SK-N-SH treated with all-trans-retinoic acid at 6 μM for 48 hours (cell line): ENCODE measurements at regions not wholly inside any gene's neighbourhood (a gene's known extent, or its start where the extent isn't known, plus 50 kb on each side); places are given as distances from the start of the nearest gene placed in this dataset.

ENCODE experiments used
- ATAC-seq: fragments of 200-7000 bp; cut with Tn5 transposase; 3 replicates; pipeline ENCODE4 v1.9.1; 2020; ENCODE audit warnings: mild to moderate bottlenecking, moderate library complexity
- ARNTL ChIP-seq: fragments of 450-650 bp; formaldehyde crosslinking; IDR thresholded peaks from 2 replicates; pipeline ENCODE4 v1.5.0; 2020; ENCODE audit warnings: low read depth, mild to moderate bottlenecking, moderate library complexity, borderline replicate concordance
- BACH2 ChIP-seq: fragments of 250-450 bp; sonication (Bioruptor Pico); IDR thresholded peaks from 2 replicates; pipeline ENCODE4 v1.9.0; 2021; ENCODE audit warnings: mild to moderate bottlenecking, borderline replicate concordance
- CREB5 ChIP-seq: fragments of 250-450 bp; sonication (Bioruptor Pico); IDR thresholded peaks from 2 replicates; pipeline ENCODE4 v1.5.1; 2020; ENCODE audit warnings: low read depth, mild to moderate bottlenecking, moderate library complexity
- CSDC2 ChIP-seq: fragments of 250-450 bp; sonication (Bioruptor Pico); IDR thresholded peaks from 2 replicates; pipeline ENCODE4 v1.5.0; 2020; ENCODE audit warnings: mild to moderate bottlenecking, moderate library complexity
- CSRNP3 ChIP-seq: fragments of 250-450 bp; sonication (Bioruptor Pico); IDR thresholded peaks from 2 replicates; pipeline ENCODE4 v1.5.1; 2021; ENCODE audit warnings: mild to moderate bottlenecking, moderate library complexity
- GLIS3 ChIP-seq: fragments of 250-450 bp; sonication (Bioruptor Pico); IDR thresholded peaks from 2 replicates; pipeline ENCODE4 v1.5.0; 2020; ENCODE audit warnings: mild to moderate bottlenecking, moderate library complexity
- ISL1 ChIP-seq: fragments of 250-450 bp; sonication (Bioruptor Pico); IDR thresholded peaks from 2 replicates; pipeline ENCODE4 v2.1.2; 2022; ENCODE audit warnings: mild to moderate bottlenecking, moderate library complexity
- OSR1 ChIP-seq: fragments of 250-450 bp; sonication (Bioruptor Pico); IDR thresholded peaks from 2 replicates; pipeline ENCODE4 v1.8.0; 2022; ENCODE audit warnings: moderate library complexity, mild to moderate bottlenecking, inconsistent platforms
- PATZ1 ChIP-seq: fragments of 250-450 bp; sonication (Bioruptor Pico); IDR thresholded peaks from 2 replicates; pipeline ENCODE4 v1.8.0; 2020; ENCODE audit warnings: mild to moderate bottlenecking, moderate library complexity, borderline replicate concordance
- PPARA ChIP-seq: fragments of 250-450 bp; sonication (Bioruptor Pico); IDR thresholded peaks from 2 replicates; pipeline ENCODE4 v1.5.0; 2020; ENCODE audit warnings: mild to moderate bottlenecking, borderline replicate concordance
- RARB ChIP-seq: fragments of 250-450 bp; sonication (Bioruptor Pico); IDR thresholded peaks from 2 replicates; pipeline ENCODE4 v1.8.0; 2021; ENCODE audit warnings: mild to moderate bottlenecking, moderate library complexity
- SNAI2 ChIP-seq: fragments of 250-450 bp; sonication (Bioruptor Pico); IDR thresholded peaks from 2 replicates; pipeline ENCODE4 v1.5.0; 2020; ENCODE audit warnings: mild to moderate bottlenecking, moderate library complexity
- TCF4 ChIP-seq: fragments of 250-450 bp; sonication (Bioruptor Pico); IDR thresholded peaks from 2 replicates; pipeline ENCODE4 v1.8.0; 2021; ENCODE audit warnings: mild to moderate bottlenecking, moderate library complexity, borderline replicate concordance
- TOX ChIP-seq: fragments of 250-450 bp; sonication (Bioruptor Pico); IDR thresholded peaks from 2 replicates; pipeline ENCODE4 v1.8.0; 2021; ENCODE audit warnings: mild to moderate bottlenecking, moderate library complexity, borderline replicate concordance
- ZC3H10 ChIP-seq: fragments of 250-450 bp; sonication (Bioruptor Pico); IDR thresholded peaks from 2 replicates; pipeline ENCODE4 v1.5.1; 2021; ENCODE audit warnings: mild to moderate bottlenecking, moderate library complexity
- ZFP30 ChIP-seq: fragments of 450-650 bp; formaldehyde crosslinking; IDR thresholded peaks from 2 replicates; pipeline ENCODE4 v1.5.0; 2022; ENCODE audit warnings: mild to moderate bottlenecking, moderate library complexity
- ZNF565 ChIP-seq: fragments of 450-650 bp; formaldehyde crosslinking; conservative IDR thresholded peaks from 2 replicates; pipeline ENCODE4 v1.5.0; 2020; ENCODE audit warnings: low read depth, mild to moderate bottlenecking, moderate library complexity
- ZNF70 ChIP-seq: fragments of 450-650 bp; formaldehyde crosslinking; IDR thresholded peaks from 2 replicates; pipeline ENCODE4 v1.5.0; 2020; ENCODE audit warnings: mild to moderate bottlenecking, moderate library complexity
- ZNF8 ChIP-seq: fragments of 450-650 bp; formaldehyde crosslinking; IDR thresholded peaks from 2 replicates; pipeline ENCODE4 v1.5.0; 2020; ENCODE audit warnings: mild to moderate bottlenecking, moderate library complexity
- TF ChIP-seq, protein P1 (sequence below): fragments of 250-450 bp; sonication (Bioruptor Pico); IDR thresholded peaks from 2 replicates; pipeline ENCODE4 v1.5.0; 2020; ENCODE audit warnings: mild to moderate bottlenecking, moderate library complexity

DNA sequence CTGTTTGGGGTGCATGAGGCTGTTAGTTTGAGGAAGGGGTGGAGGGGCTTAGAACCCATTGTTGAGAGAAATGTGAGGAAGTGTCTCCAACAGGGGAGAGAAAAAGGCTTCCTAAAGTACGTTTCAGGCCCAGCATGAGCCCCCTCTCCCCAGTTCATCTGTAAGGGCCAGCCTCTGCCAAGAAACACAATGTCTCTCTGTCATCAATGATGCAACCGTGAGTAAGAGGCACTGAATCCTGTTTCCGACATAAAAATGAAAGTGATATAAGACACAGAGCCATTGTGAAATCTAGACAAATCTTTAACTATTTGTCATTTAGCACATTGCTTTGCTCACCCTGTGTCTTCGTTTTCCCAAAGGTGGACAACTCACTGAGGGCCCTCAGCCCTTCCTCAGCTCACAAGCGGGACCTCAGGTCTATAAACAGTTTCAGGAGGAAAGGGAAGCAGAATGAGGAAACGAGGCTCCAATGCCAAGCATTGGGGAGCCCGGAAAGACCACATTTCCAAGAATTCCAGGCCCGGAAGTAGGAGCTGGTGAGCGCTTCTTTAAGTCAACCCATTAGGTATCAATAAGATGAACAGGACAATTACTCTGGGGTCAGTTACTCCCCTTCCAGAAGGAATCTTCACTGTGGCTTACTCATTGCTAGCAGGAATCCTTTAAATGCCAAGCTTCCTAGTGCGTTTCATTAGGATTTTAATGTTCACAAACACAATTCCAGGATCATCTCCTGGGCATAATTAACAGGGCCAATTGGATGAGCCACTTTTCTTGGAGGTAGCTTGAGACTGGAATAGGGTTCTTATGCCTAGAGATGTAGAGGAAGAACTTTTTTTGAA, 59.0 kb upstream of the KLF4 start:
- peak; percentile 58 for ATAC-seq
- no peak for TF ChIP-seq ZNF565 (CRISPR knock-in tag)
- TF ChIP-seq CSDC2 (CRISPR knock-in tag), result no peak
- no peak for TF ChIP-seq PPARA (CRISPR knock-in tag)
- TF ChIP-seq ZNF70 (CRISPR knock-in tag), result no peak
- TF ChIP-seq SNAI2, result no peak
- no peak for TF ChIP-seq CREB5 (CRISPR knock-in tag)
- TF ChIP-seq ZNF8, result no peak
- no peak for TF ChIP-seq ISL1 (CRISPR knock-in tag)
- TF ChIP-seq PATZ1 (CRISPR knock-in tag), result no peak
- TF ChIP-seq GLIS3, result no peak
- no peak for TF ChIP-seq ARNTL (CRISPR knock-in tag)
- no peak for TF ChIP-seq ZFP30 (CRISPR knock-in tag)
- TF ChIP-seq TCF4 (CRISPR knock-in tag), result no peak

- TF ChIP-seq BACH2 (CRISPR knock-in tag) (no peak), CSRNP3 (CRISPR knock-in tag) (no peak), ISL1 (CRISPR knock-in tag) (no peak), GLIS3 (no peak), RARB (CRISPR knock-in tag) (no peak), ZNF70 (CRISPR knock-in tag) (no peak), CREB5 (CRISPR knock-in tag) (no peak), CSDC2 (CRISPR knock-in tag) (no peak), ZC3H10 (no peak)
- TF ChIP-seq, protein P1, sequence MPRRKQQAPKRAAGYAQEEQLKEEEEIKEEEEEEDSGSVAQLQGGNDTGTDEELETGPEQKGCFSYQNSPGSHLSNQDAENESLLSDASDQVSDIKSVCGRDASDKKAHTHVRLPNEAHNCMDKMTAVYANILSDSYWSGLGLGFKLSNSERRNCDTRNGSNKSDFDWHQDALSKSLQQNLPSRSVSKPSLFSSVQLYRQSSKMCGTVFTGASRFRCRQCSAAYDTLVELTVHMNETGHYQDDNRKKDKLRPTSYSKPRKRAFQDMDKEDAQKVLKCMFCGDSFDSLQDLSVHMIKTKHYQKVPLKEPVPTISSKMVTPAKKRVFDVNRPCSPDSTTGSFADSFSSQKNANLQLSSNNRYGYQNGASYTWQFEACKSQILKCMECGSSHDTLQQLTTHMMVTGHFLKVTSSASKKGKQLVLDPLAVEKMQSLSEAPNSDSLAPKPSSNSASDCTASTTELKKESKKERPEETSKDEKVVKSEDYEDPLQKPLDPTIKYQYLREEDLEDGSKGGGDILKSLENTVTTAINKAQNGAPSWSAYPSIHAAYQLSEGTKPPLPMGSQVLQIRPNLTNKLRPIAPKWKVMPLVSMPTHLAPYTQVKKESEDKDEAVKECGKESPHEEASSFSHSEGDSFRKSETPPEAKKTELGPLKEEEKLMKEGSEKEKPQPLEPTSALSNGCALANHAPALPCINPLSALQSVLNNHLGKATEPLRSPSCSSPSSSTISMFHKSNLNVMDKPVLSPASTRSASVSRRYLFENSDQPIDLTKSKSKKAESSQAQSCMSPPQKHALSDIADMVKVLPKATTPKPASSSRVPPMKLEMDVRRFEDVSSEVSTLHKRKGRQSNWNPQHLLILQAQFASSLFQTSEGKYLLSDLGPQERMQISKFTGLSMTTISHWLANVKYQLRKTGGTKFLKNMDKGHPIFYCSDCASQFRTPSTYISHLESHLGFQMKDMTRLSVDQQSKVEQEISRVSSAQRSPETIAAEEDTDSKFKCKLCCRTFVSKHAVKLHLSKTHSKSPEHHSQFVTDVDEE (CRISPR knock-in tag), result no peak
- ATAC-seq, result no peak
These were observed 58.3 kb upstream of the KLF4 start for GRCh38 chr9:107547772-107548297.

DNA sequence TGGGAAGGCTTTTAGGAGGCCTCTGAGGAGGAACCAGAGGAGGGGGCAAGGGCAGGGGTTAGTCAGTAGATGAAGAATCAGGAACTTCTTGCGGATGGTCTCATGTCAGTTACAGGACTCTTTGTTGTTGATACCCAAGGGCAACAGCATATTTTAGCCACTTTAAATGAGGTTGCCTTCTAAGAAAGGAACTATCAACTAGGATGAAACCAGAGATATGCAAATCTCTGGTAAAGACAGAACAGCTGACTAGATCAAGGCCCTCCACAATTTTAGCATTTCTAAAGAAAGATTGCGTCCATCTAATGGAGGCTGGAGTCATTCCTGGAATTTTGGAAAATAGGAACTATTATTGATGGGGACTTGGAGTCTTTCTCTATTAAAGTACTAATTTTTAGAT, 57.7 kb upstream of the KLF4 start:
- ATAC-seq, result no peak

More for the DNA sequence above, 57.7 kb upstream of the KLF4 start:
- TF ChIP-seq PPARA (CRISPR knock-in tag), result no peak
- no peak for TF ChIP-seq OSR1 (CRISPR knock-in tag)
- no peak for TF ChIP-seq BACH2 (CRISPR knock-in tag)
- TF ChIP-seq SNAI2, result no peak
- TF ChIP-seq TOX, result no peak
- no peak for TF ChIP-seq PATZ1 (CRISPR knock-in tag)
- no peak for TF ChIP-seq ARNTL (CRISPR knock-in tag)
- TF ChIP-seq, all 23 proteins: peak for 0
